Activated CD4-positive, alpha-beta T cell treated with anti-CD3 and anti-CD28 coated beads for 36 hours (primary cell): ENCODE measurements at regions not wholly inside any gene's neighbourhood (a gene's known extent, or its start where the extent isn't known, plus 50 kb on each side); places are given as distances from the start of the nearest gene placed in this dataset.
"Not testable (repeated sequence)": the region's sequence is repeated elsewhere in the genome, so short reads cannot be mapped to it uniquely, and the experiment has no call there.

Experiments
- ATAC-seq: fragments of 200-7000 bp; cut with Tn5 transposase; one replicate; pipeline ENCODE4 v1.10.0; 2021; ENCODE audit warnings: mild to moderate bottlenecking, moderate library complexity
- CTCF ChIA-PET: fragments of 350-600 bp; sonication (Branson Sonifier 250); formaldehyde crosslinking; loops from one replicate; lab custom pipeline; 2021; ENCODE audit warnings: antibody characterized with exemption; lab: Charles Lee
- POLR2A ChIA-PET: fragments of 350-600 bp; sonication (Branson Sonifier 250); formaldehyde crosslinking; loops from one replicate; lab custom pipeline; 2021; ENCODE audit warnings: antibody characterized with exemption, inconsistent platforms; lab: Charles Lee
- DNase-seq: peaks from one replicate; pipeline ENCODE4 v3.0.0-alpha.2; 2020
- H3K27ac Mint-ChIP-seq: one replicate; pipeline ENCODE4 v1.8.0; 2021; ENCODE audit warnings: mixed read lengths
- H3K27me3 Mint-ChIP-seq: one replicate; pipeline ENCODE4 v1.8.0; 2021; ENCODE audit warnings: mixed read lengths
- H3K36me3 Mint-ChIP-seq: one replicate; pipeline ENCODE4 v1.8.0; 2021; ENCODE audit warnings: low read depth, mixed read lengths
- H3K4me1 Mint-ChIP-seq: one replicate; pipeline ENCODE4 v1.8.0; 2021; ENCODE audit warnings: mixed read lengths
- H3K4me3 Mint-ChIP-seq: one replicate; pipeline ENCODE4 v1.8.0; 2021; ENCODE audit warnings: mild to moderate bottlenecking, moderate library complexity, mixed read lengths
- H3K9me3 Mint-ChIP-seq: one replicate; pipeline ENCODE4 v1.8.0; 2021; ENCODE audit warnings: low read depth, mixed read lengths
- intact Hi-C, 2 experiments: fragments of 100-400 bp; cut with DNase I in 1 of 2; cut with micrococcal nuclease in 1 of 2; formaldehyde crosslinking; loops; one replicate each; pipeline versions ENCODE4 v1.14.2 to v1.15.1; 2022 to 2024; cut with DNase I, micrococcal nuclease

DNA sequence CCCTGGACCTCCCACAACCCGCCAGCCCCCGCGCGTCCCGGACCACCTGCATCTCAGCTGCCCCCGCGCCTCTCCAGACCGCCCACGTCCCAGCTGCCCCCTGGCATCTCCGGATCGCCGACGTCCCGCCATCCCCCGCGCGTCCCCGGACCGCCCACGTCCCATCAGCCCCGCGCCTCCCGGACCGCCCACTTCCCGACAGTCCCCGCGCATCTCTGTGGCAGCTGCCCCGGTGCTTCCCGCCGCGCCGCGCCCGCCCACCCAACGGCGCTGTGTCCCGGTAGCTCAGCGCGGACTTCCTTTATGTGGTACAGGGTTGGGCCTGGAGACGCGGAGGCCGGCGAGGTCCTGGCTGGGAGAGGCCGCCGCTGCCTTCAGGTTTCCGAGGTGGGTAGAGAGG is 874.9 kb downstream of the TMEM121 start:
- DNase-seq, ATAC-seq, H3K27ac Mint-ChIP-seq, intact Hi-C loops, H3K9me3 Mint-ChIP-seq, CTCF ChIA-PET, POLR2A ChIA-PET, H3K4me3 Mint-ChIP-seq, H3K36me3 Mint-ChIP-seq, H3K27me3 Mint-ChIP-seq: not testable (repeated sequence)
- peaks cover 11% of the 10 kb centered on the region for H3K4me1 Mint-ChIP-seq

DNA sequence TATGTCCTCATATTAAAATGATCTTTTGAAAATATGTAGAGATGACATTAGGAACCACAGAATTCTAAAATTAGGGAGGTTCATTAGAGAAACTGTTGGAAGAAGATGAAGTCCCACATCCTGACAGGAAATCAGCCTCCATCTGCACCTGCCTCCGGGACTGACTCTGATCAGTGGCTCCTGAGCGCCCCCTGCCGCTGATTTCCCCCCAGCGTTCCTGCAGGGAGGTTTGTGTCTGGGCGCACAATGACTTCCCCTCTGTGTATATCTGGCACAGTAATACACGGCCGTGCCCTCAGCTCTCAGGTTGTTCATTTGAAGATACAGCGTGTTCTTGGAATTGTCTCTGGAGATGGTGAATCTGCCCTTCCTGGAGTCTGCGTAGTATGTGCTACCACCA is 883.8 kb downstream of the TMEM121 start:
- CTCF ChIA-PET, result interaction anchor here (0.6 to 17.1 kb wide), 6 partner anchors 11 to 113 kb away, joined by 5 to 287 read pairs (median 91); no protein-coding TSS in a partner anchor
- POLR2A ChIA-PET, result not testable (repeated sequence)
- intact Hi-C loops, result loop anchor here in 1 of 2 experiments (5.0 kb wide), 1 partner anchor 33 kb away; no protein-coding TSS in a partner anchor

DNA sequence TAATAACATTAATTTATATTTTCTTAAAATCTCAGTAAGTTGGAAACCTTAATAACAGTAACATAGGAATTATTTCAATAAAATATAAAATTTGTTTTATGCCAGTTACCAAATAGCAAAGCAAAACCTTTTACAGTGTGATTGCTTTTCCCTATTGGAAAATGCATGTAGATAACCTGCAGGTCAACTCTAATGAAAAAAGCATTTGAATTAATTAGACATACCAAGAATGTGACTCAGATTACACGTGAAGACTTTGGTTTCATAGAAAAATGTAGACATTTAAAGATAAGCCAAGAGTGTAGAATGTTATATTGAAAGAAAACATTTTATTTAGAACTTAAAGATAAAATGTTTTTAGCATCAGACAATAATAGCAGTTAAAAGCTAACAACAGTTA is 888.1 kb downstream of the TMEM121 start:
- ATAC-seq (no peak), DNase-seq (no peak)
- peaks cover 17% of the 10 kb centered on the region for H3K4me1 Mint-ChIP-seq
- H3K4me3 Mint-ChIP-seq, result no peak overlapping the region
- H3K9me3 Mint-ChIP-seq, result no peaks in the 10 kb centered on the region
- H3K36me3 Mint-ChIP-seq, result no peaks in the 10 kb centered on the region
- ChIA-PET POLR2A (no interaction called here), CTCF (interaction anchor here (1.0 to 17.1 kb wide), 10 partner anchors 10 to 277 kb away, joined by 3 to 287 read pairs (median 10); no protein-coding TSS in a partner anchor)
- intact Hi-C loops, result loop anchor here in 1 of 2 experiments (5.0 kb wide), 1 partner anchor 37 kb away; no protein-coding TSS in a partner anchor
- no peak overlapping the region for H3K27ac Mint-ChIP-seq
- H3K27me3 Mint-ChIP-seq, result peaks cover under 1% of the 10 kb centered on the region

More for the DNA sequence above, 883.8 kb downstream of the TMEM121 start:
- H3K9me3 Mint-ChIP-seq, H3K27ac Mint-ChIP-seq, H3K27me3 Mint-ChIP-seq, H3K36me3 Mint-ChIP-seq, H3K4me3 Mint-ChIP-seq, H3K4me1 Mint-ChIP-seq: not testable (repeated sequence)
- ATAC-seq (peak; percentile 57), DNase-seq (peak; percentile 77)

DNA sequence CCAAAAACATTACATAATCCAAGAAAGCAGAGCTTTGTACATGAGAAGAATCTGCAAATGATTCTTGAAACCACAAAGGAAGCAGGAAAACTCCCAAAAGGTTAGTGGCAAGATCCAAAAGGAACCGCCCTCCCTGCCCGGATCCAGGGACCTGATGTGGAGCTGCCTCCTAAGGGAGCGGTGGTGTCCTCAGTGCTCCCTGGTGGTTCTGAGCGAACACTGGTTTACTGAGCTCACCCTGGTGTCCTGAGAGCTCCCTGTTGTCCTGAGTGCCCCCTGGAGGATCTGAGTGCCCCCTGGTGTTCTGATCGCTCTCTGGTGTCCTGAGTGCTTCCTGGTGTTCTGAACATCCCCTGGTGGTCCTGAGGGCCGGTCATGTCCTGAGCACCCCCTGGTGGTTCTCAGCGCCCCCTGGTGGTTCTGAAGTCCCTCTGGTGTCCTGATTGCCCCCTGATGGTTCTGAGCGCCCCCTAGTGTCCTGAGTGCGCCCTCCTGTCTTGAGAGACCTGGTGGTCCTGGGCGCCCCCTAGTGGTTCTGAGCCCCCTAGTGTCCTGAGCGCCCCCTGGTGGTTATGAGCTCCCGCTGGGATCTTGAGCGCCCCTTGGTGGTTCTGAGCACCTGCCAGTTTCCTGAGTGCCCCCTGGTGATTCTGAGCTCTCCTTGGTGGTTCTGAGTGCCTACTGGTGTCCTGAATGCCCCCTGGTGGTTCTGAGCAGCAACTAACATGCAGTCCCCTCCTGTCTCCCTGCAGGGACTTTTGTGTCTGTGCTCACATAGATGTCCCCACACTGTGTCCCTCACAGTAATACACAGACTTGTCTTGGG is 891.1 kb downstream of the TMEM121 start:
- ChIA-PET POLR2A (interaction anchor here (0.7 kb wide), 1 partner anchor 155 kb away, joined by 3 read pairs; no protein-coding TSS in a partner anchor), CTCF (interaction anchor here (0.6 to 17.1 kb wide), 100 partner anchors 9 to 1322 kb away, joined by 3 to 287 read pairs (median 5); no protein-coding TSS in a partner anchor)
- ATAC-seq (peak; percentile 91), DNase-seq (peak; percentile 99)
- Mint-ChIP-seq H3K27ac (no peak overlapping the region), H3K27me3 (peaks cover 6% of the 10 kb centered on the region), H3K4me1 (peaks cover 11% of the 10 kb centered on the region), H3K36me3 (no peaks in the 10 kb centered on the region), H3K4me3 (no peak overlapping the region), H3K9me3 (no peaks in the 10 kb centered on the region)
- intact Hi-C loops, result loop anchor here (1.0 to 5.0 kb wide), 4 partner anchors 108 to 410 kb away; no protein-coding TSS in a partner anchor

DNA sequence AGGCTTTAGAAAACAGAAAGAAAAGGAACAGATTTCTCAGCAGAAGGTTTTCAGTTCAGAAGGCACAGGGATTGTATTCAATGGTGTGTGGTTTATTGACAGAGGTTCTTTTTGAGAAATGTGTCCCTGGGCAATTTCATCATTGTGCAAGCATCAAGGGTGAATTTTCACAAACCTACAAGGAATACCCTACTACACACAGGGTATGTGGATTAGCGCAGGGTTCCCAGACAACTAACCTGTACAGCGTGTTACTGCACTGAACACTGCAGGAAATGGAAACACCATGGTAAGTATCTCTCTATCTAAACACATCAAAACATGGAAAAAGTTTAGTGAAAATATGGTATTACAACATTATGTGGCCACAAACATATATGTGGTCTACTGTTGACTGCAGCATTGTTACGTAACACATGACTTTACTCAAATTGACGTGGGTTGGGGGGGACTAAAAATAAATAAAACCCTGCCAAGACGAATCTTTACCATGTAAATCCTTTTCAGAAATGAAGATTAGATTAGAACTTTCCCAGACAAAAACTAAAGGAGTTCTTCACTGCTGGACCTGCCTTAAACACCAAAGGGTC is 893.1 kb downstream of the TMEM121 start:
- Mint-ChIP-seq H3K27ac (no peak overlapping the region), H3K36me3 (no peaks in the 10 kb centered on the region), H3K9me3 (no peaks in the 10 kb centered on the region), H3K4me3 (no peak overlapping the region), H3K4me1 (peaks cover 11% of the 10 kb centered on the region), H3K27me3 (peaks cover 10% of the 10 kb centered on the region)
- intact Hi-C loops, result loop anchor here (5.0 kb wide), 3 partner anchors 112 to 412 kb away; no protein-coding TSS in a partner anchor
- ChIA-PET POLR2A (interaction anchor here (0.6 kb wide), 1 partner anchor 24 kb away, joined by 3 read pairs; no protein-coding TSS in a partner anchor), CTCF (interaction anchor here (0.9 to 17.1 kb wide), 24 partner anchors 9 to 219 kb away, joined by 3 to 287 read pairs (median 6); no protein-coding TSS in a partner anchor)
- no peak for ATAC-seq
- no peak for DNase-seq

DNA sequence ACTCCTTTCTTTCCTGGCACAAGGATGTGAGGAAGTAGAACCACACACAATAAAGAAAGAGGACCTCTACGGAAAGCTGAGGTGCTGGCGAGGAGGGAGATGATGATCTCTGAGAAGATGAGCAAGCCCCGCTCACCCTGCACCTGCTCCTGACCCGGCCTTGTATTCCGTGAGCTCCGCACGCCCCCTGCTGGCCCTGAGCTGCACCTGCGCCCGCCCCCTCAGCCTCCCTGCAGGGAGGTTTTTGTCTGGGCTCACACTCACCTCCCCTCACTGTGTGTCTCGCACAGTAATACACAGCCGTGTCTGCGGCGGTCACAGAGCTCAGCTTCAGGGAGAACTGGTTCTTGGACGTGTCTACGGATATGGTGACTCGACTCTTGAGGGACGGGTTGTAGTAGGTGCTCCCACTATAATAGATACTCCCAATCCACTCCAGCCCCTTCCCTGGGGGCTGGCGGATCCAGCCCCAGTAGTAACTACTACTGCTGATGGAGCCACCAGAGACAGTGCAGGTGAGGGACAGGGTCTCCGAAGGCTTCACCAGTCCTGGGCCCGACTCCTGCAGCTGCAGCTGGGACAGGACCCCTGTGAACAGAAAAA is 895.1 kb downstream of the TMEM121 start:
- CTCF ChIA-PET, result interaction anchor here (0.6 to 17.1 kb wide), 33 partner anchors 11 to 410 kb away, joined by 3 to 287 read pairs (median 4); no protein-coding TSS in a partner anchor
- H3K9me3 Mint-ChIP-seq, H3K27ac Mint-ChIP-seq, POLR2A ChIA-PET, intact Hi-C loops, H3K4me3 Mint-ChIP-seq, H3K36me3 Mint-ChIP-seq: not testable (repeated sequence)
- H3K4me1 Mint-ChIP-seq, result peaks cover 11% of the 10 kb centered on the region
- ATAC-seq, result peak; percentile 68
- peaks cover 10% of the 10 kb centered on the region for H3K27me3 Mint-ChIP-seq
- peak; percentile 87 for DNase-seq

DNA sequence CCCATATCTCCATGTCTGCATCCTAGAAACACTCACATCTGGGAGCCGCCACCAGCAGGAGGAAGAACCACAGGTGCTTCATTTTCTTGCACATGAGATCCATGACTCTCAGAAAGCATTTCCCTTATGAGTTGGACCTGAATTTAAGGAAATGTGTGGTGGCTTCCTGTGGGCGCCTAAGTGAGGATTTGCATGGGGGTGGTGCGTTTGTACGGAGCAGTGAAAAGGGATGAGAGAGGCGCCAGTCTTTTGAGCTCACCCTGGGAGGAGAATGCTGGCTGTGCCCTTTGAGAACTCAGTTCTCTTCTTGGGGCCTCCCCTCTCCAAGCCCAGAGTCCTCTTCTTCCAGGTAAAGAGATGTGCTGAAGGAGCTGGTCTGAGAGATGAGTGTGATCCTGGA is 895.7 kb downstream of the TMEM121 start:
- DNase-seq (no peak), ATAC-seq (no peak)
- Mint-ChIP-seq H3K9me3 (no peaks in the 10 kb centered on the region), H3K27me3 (peaks cover 15% of the 10 kb centered on the region), H3K27ac (no peak overlapping the region), H3K4me1 (peaks cover 11% of the 10 kb centered on the region), H3K36me3 (no peaks in the 10 kb centered on the region), H3K4me3 (no peak overlapping the region)
- CTCF ChIA-PET, result interaction anchor here (0.7 to 17.1 kb wide), 26 partner anchors 11 to 411 kb away, joined by 3 to 287 read pairs (median 4); no protein-coding TSS in a partner anchor
- intact Hi-C loops, result no loop called here
- POLR2A ChIA-PET, result no interaction called here

DNA sequence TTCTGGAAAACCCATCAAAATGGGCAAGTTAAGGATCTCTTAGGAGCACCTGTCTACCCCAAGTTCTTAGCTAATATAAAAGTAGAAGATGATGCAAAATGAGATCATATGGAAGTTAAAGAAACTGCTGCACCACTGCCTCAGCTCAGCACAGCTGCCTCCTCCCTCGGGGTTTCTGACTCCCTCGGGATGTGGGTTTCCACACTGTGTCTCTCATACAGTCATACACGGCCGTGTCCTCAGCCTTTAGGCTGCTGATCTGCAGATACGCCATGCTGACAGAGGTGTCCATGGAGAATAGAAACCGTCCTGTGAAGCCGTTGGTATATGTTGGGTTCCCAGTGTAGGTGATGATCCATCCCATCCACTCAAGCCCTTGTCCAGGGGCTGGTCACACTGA is 898.8 kb downstream of the TMEM121 start:
- DNase-seq, H3K4me3 Mint-ChIP-seq, intact Hi-C loops, POLR2A ChIA-PET, H3K4me1 Mint-ChIP-seq, ATAC-seq, H3K36me3 Mint-ChIP-seq, H3K27ac Mint-ChIP-seq, H3K9me3 Mint-ChIP-seq: not testable (repeated sequence)
- H3K27me3 Mint-ChIP-seq, result peaks cover 15% of the 10 kb centered on the region
- CTCF ChIA-PET, result interaction anchor here (0.7 to 17.1 kb wide), 14 partner anchors 10 to 193 kb away, joined by 3 to 287 read pairs (median 3); no protein-coding TSS in a partner anchor

DNA sequence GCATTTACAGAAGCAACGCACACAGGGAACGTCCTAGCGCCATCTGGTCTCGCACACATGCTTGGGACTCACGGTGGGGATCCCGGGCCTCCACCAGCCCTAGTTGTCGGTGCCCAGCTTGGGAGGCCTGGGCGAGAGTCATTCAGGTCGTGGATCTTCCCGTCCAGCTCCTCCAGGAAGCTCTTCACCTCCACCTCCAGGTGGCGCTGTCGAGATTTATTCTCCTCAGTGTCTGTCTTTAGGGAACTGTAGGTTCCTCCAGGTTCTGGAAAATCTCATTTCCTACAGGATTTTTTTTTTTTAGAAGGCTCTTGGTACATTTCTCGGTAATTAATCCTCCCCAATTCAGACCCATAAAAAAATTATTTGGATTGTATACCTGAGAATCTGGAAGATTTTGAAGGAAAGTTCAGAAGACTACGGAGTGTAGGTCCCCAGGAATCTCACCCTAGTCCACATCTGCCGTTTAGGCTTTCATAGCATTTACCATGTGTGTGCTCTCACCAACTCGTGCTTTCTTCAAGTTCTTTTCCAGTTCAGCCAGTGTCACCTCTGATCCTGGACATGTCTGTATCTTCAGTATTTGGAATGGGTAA is 910.0 kb downstream of the TMEM121 start:
- CTCF ChIA-PET, result interaction anchor here (0.7 to 3.5 kb wide), 45 partner anchors 9 to 275 kb away, joined by 3 to 46 read pairs (median 5); no protein-coding TSS in a partner anchor
- DNase-seq (peak; percentile 84), ATAC-seq (no peak)
- intact Hi-C loops, result loop anchor here in 1 of 2 experiments (1.0 kb wide), 2 partner anchors 82 to 101 kb away; no protein-coding TSS in a partner anchor
- no peaks in the 10 kb centered on the region for H3K9me3 Mint-ChIP-seq
- no peaks in the 10 kb centered on the region for H3K4me1 Mint-ChIP-seq
- H3K27me3 Mint-ChIP-seq, result peaks cover 10% of the 10 kb centered on the region
- H3K4me3 Mint-ChIP-seq, result no peak overlapping the region
- POLR2A ChIA-PET, result no interaction called here
- no peak overlapping the region for H3K27ac Mint-ChIP-seq
- H3K36me3 Mint-ChIP-seq, result no peaks in the 10 kb centered on the region

DNA sequence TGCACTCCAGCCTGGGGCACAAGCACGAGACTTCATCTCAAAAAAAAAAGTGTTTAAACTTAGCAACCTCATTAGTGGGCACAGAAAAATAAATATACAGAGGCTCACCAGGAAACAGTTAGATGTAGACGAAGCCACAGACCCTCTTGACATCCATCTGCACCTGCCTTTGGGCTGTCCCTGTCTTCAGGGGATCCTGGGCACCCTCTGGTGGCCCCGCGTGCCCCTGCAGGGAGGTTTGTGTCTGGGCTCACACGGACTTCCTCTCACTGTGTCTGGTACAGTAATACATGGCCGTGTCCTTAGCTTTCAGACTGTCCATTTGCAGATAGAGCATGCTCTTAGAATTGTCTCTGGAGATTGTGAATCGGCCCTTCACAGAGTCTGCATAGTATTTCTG is 916.5 kb downstream of the TMEM121 start:
- peak; percentile 87 for ATAC-seq
- peaks cover 15% of the 10 kb centered on the region for H3K27me3 Mint-ChIP-seq
- ChIA-PET POLR2A (no interaction called here), CTCF (interaction anchor here (0.7 to 2.0 kb wide), 8 partner anchors 12 to 91 kb away, joined by 3 to 8 read pairs (median 3); no protein-coding TSS in a partner anchor)
- H3K9me3 Mint-ChIP-seq, result no peaks in the 10 kb centered on the region
- H3K27ac Mint-ChIP-seq, result no peak overlapping the region
- peaks cover 2% of the 10 kb centered on the region for H3K4me1 Mint-ChIP-seq
- H3K36me3 Mint-ChIP-seq, result no peaks in the 10 kb centered on the region
- intact Hi-C loops, result no loop called here
- H3K4me3 Mint-ChIP-seq, result no peak overlapping the region
- DNase-seq, result peak; percentile 71
